Lower leg skin (tissue), 3 donors: ENCODE measurements at regions not wholly inside any gene's neighbourhood (a gene's known extent, or its start where the extent isn't known, plus 50 kb on each side); places are given as distances from the start of the nearest gene placed in this dataset.

ENCODE experiments used
- CTCF ChIP-seq, 3 donors: fragments of 450-650 bp; IDR thresholded peaks; one replicate each; pipeline ENCODE4 v1.5.1; 2016; ENCODE audit warnings: antibody characterized with exemption in 3 of 3, mild to moderate bottlenecking in 3 of 3, moderate library complexity in 2 of 3
- POLR2A ChIP-seq, 2 donors: fragments of 450-650 bp; IDR thresholded peaks; one replicate each; pipeline ENCODE4 v1.6.1; 2016 to 2017; ENCODE audit warnings: antibody characterized with exemption in 2 of 2, mild to moderate bottlenecking in 1 of 2, moderate library complexity in 1 of 2

DNA sequence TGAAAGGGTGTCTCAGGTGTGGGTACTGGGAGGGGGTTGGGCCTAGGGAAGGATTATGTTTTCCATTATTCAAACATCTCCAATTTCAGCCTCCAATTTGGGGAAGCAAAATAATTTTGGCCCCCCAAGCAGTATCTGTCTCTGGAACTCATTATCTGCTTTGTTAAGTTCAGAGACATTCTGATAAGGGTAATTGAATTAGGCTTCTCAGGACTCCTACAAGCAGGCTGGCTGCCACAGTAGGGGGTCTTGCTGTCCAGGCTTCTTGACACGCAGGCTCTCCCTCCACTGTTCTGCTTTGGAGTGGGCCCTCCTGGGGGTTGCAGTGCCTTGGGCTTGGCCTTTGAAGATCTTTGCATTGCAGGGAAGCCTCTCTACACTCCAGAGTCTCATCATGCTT, 108.1 kb upstream of the SIX2 start:
- TF ChIP-seq CTCF (IDR thresholded peaks at IDR 0.05) (no peak), POLR2A (IDR thresholded peaks at IDR 0.05) (no peak)
